ENCODE measurements at regions not wholly inside any gene's neighbourhood (a gene's known extent, or its start where the extent isn't known, plus 50 kb on each side); places are given as distances from the start of the nearest gene placed in this dataset.

DNA sequence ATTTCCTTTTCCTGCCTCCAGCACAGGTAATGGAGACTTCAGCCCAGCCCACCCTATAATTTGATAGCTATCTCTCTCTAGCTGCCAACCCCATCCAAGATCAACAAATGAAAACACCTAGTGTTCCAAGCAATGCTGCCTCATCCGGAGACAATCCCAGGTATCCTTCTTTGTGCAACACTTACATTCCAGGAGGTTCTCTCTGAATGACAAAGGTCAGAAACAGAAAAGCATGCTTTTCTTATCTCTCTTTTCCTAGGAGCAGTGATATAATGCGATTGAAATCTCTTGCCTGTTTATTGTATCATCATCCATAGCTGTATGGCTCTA lies 699.3 kb downstream of the INHBA start:
- DNase-seq (ENCODE audit: low read depth), result no peak
- no peak overlapping the region for H3K4me3 ChIP-seq (ENCODE audit: control insufficient read depth, low read depth, low read length)
- TF ChIP-seq, protein P1, sequence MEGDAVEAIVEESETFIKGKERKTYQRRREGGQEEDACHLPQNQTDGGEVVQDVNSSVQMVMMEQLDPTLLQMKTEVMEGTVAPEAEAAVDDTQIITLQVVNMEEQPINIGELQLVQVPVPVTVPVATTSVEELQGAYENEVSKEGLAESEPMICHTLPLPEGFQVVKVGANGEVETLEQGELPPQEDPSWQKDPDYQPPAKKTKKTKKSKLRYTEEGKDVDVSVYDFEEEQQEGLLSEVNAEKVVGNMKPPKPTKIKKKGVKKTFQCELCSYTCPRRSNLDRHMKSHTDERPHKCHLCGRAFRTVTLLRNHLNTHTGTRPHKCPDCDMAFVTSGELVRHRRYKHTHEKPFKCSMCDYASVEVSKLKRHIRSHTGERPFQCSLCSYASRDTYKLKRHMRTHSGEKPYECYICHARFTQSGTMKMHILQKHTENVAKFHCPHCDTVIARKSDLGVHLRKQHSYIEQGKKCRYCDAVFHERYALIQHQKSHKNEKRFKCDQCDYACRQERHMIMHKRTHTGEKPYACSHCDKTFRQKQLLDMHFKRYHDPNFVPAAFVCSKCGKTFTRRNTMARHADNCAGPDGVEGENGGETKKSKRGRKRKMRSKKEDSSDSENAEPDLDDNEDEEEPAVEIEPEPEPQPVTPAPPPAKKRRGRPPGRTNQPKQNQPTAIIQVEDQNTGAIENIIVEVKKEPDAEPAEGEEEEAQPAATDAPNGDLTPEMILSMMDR (conservative IDR thresholded peaks at IDR 0.05; ENCODE audit: control insufficient read depth, insufficient read depth, low read depth, low read length), result no peak

DNA sequence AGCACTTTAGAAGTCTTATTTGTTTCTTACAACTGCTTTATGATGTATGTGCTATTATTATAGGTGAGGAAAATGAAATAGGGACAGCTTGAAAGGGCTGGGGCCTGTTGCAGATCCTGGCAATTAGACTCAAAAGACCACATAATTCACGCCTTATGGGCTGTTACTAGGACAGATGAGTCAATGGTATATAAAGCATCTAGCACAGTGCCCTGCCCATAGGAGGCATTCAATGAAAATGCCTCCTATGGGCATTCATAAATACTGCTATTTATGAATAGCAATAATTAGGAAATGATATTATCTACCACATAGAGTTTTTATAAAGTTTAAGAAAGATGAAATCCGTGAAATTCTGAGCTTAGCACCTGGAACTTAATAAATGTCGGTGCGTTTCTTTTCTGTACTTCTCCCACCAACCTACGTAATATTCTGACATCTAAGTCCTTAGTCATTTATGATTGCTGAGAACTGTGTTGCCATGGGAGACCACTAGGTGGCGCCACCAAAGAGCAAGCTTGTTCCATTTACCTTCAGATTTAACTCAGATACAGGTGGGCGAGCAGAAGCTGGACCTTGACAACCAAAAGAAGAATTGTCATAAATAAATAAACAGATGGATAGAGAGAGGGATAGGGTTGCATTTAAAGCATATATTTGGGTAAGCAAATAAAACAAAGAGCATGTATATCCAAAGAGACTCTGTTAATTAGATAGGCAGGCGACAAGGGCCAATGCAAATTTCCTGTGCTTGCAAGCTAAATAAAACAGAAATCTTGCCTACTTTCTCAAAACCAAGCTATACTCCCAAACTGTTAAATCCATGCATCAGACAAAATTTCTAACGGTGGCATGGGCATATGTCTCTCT lies 699.9 kb downstream of the INHBA start:
- H3K4me3 ChIP-seq (ENCODE audit: control insufficient read depth, low read depth, low read length), result no peak overlapping the region
- DNase-seq (ENCODE audit: low read depth), result peak; percentile 65
- TF ChIP-seq, protein P1 (conservative IDR thresholded peaks at IDR 0.05; ENCODE audit: control insufficient read depth, insufficient read depth, low read depth, low read length), result peak; percentile 80

DNA sequence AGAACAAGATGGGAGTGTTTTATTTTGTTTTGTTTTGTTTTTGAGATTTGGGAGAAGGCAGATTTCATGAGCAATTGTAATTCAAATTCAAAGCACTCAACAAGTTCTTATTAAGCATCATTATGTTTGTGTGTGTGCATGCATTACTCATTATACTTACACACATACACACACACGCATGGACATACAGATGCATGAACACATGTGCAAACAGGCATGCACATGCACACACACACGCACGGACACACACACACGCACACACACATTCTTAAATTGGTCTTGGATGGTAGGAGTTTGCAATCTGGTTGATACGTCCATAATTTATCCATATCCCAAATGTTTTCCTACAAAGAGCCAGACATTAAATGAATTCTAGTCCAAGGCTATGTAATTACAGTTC lies 702.8 kb downstream of the INHBA start:
- H3K4me3 ChIP-seq (ENCODE audit: control insufficient read depth, low read depth, low read length), result no peak overlapping the region
- DNase-seq (ENCODE audit: low read depth), result no peak
- TF ChIP-seq, protein P1 (conservative IDR thresholded peaks at IDR 0.05; ENCODE audit: control insufficient read depth, insufficient read depth, low read depth, low read length), result no peak

DNA sequence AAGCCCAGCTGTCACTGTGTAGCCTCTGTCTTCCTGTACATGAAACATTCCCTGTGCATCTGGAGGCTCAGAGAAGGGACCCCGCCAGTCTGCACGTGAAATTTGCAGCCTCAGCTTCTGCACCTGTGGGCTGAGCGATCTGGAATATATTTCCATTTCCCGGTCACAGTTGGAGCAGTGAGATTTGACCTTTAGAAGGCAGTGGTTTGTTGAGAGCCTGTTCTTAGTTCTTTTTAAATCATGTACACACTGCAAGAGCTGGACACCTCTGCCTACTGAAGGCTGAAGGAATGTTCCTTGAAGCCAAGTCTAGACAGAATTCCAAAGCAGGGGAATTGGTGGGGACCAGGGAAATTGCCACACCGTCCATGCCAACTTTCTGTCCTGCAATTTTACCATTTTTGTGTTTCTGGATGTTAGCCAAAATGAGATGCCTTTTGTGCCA lies 706.6 kb downstream of the INHBA start:
- no peak for DNase-seq (ENCODE audit: low read depth)
- H3K4me3 ChIP-seq (ENCODE audit: control insufficient read depth, low read depth, low read length), result no peak overlapping the region
- TF ChIP-seq, protein P1 (conservative IDR thresholded peaks at IDR 0.05; ENCODE audit: control insufficient read depth, insufficient read depth, low read depth, low read length), result no peak

DNA sequence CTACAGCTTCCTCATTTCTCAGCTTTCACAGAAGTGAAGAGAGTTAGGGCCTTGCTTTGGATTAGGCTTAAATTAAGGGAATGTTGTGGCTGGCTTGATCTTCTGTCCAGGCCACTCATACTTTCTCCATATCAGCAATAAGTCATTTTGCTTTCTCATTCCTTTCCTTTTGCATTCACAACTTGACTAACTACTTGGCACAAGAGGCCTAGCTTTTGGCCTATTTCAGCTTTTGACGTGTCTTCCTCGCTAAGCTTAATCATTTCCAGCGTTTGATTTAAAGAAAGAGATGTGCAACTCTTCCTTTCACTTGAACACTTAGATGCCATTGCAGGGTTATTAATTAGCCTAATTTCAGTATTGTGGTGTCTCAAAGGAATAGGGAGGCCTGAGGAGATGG lies 712.0 kb downstream of the INHBA start:
- peak; percentile 89 for DNase-seq (ENCODE audit: low read depth)
- H3K4me3 ChIP-seq (ENCODE audit: control insufficient read depth, low read depth, low read length), result no peak overlapping the region
- TF ChIP-seq, protein P1 (conservative IDR thresholded peaks at IDR 0.05; ENCODE audit: control insufficient read depth, insufficient read depth, low read depth, low read length), result no peak

DNA sequence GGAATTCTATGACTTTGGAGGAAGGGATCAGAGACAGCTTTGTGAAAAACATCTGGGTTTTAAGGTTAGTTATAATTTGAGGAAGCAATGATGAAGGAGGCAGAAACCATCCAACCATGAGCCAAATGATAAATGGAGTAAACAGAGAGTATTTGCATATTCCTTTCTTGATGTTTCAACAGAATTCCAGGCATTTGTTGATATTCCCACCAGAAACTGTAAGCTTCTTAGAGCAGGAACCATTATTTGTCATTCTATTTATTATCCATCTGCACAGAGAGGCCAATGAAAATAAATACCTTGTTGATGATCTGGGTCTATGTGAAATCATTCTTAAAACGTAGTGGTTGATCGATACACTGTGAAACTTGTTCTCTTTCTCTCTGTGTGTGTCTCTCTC lies 715.3 kb downstream of the INHBA start:
- DNase-seq (ENCODE audit: low read depth), result peak; percentile 18
- TF ChIP-seq, protein P1 (conservative IDR thresholded peaks at IDR 0.05; ENCODE audit: control insufficient read depth, insufficient read depth, low read depth, low read length), result no peak
- no peak overlapping the region for H3K4me3 ChIP-seq (ENCODE audit: control insufficient read depth, low read depth, low read length)

All from fibroblast of mammary gland (primary cell).